ENCODE measurements at regions not wholly inside any gene's neighbourhood (a gene's known extent, or its start where the extent isn't known, plus 50 kb on each side); places are given as distances from the start of the nearest gene placed in this dataset.

GRCh38 chr2:172226244-172227061 lies 123.8 kb upstream of the DLX2 start:
- Mint-ChIP-seq H3K4me1 (peaks cover 52% of the 10 kb centered on the region), H3K27ac (no peak overlapping the region), H3K27me3 (peaks cover 4% of the 10 kb centered on the region), H3K36me3 (ENCODE audit: low read depth) (peaks cover 3% of the 10 kb centered on the region), H3K4me3 (no peak overlapping the region), H3K9me3 (no peaks in the 10 kb centered on the region)
- ChIA-PET CTCF (interaction anchor here (1.0 to 3.1 kb wide), 2 partner anchors 11 to 235 kb away, joined by 3 to 15 read pairs; no protein-coding TSS in a partner anchor), POLR2A (no interaction called here)
- peak; percentile 45 for DNase-seq

DNA sequence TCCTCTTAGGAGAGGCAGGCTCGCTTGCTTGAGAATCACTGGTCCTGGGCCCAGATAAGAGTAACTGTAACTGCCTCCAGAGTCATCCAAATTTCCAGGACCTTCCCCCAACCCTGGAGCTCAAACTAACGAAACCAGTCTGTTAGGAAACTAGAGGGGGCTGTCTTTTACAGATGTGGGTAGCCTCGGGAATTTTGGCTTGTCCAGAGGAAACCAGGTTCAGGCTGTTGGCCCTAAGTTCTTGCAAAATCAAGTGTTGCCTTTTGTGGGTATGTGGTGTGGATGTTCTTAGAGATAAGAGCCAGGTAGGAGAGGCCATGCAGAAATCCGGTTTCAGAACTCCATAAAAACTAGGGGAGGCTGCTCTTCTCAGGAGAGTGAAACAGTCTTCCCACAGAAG lies 125.0 kb upstream of the DLX2 start:
- no peak for DNase-seq
- H3K27me3 Mint-ChIP-seq, result peaks cover 10% of the 10 kb centered on the region
- H3K4me3 Mint-ChIP-seq, result no peak overlapping the region
- ChIA-PET POLR2A (no interaction called here), CTCF (interaction anchor here (1.1 to 3.1 kb wide), 2 partner anchors 10 to 234 kb away, joined by 3 to 15 read pairs; no protein-coding TSS in a partner anchor)
- no peak overlapping the region for H3K27ac Mint-ChIP-seq
- H3K4me1 Mint-ChIP-seq, result peaks cover 50% of the 10 kb centered on the region
- H3K36me3 Mint-ChIP-seq (ENCODE audit: low read depth), result peaks cover 3% of the 10 kb centered on the region
- H3K9me3 Mint-ChIP-seq, result no peaks in the 10 kb centered on the region

DNA sequence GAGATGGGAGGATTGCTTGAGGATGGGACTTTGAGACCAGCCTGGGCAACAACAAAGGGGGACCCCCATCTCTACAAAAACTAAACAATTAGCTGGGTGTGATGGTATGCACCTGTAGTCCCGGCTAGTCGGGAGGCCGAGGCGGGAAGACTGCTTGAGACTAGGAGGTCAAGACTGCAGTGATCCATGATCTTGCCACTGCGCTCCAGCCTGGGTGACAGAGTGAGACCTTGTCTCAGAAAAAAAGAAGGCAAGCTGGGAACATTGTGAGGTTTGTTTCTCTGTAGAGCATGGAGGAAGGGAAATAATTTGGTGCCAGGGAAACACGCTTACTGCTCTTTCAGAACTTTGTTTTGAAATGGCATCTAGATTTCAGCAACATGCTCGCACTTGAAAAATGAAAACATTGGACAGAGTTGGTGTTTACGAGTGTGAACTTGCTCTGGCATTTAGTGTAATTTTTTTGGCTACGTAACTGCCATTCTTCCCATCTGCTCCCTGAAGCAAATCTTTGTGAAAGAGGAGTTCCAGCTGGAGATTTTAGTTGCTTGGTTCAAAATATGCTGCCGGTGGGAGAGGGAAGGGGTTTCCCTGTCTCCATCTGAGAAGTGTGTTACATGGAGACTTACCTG lies 125.6 kb upstream of the DLX2 start:
- Mint-ChIP-seq H3K36me3 (ENCODE audit: low read depth) (peaks cover 3% of the 10 kb centered on the region), H3K9me3 (no peaks in the 10 kb centered on the region), H3K4me1 (peaks cover 45% of the 10 kb centered on the region), H3K4me3 (no peak overlapping the region), H3K27ac (no peak overlapping the region), H3K27me3 (peaks cover 15% of the 10 kb centered on the region)
- ChIA-PET POLR2A (no interaction called here), CTCF (interaction anchor here (1.1 to 3.1 kb wide), 2 partner anchors 11 to 233 kb away, joined by 3 to 15 read pairs; no protein-coding TSS in a partner anchor)
- no peak for DNase-seq

GRCh38 chr2:172229125-172229524 lies 126.4 kb upstream of the DLX2 start:
- H3K36me3 Mint-ChIP-seq (ENCODE audit: low read depth), result peaks cover 5% of the 10 kb centered on the region
- no peaks in the 10 kb centered on the region for H3K9me3 Mint-ChIP-seq
- CTCF ChIA-PET, result interaction anchor here (0.7 to 1.6 kb wide), 3 partner anchors 12 to 233 kb away, joined by 3 to 5 read pairs (median 3); no protein-coding TSS in a partner anchor
- DNase-seq, result no peak
- POLR2A ChIA-PET, result no interaction called here
- peaks cover 24% of the 10 kb centered on the region for H3K27me3 Mint-ChIP-seq
- H3K27ac Mint-ChIP-seq, result no peak overlapping the region
- H3K4me3 Mint-ChIP-seq, result no peak overlapping the region
- H3K4me1 Mint-ChIP-seq, result peaks cover 41% of the 10 kb centered on the region

GRCh38 chr2:172230332-172230888 lies 127.7 kb upstream of the DLX2 start:
- H3K4me3 Mint-ChIP-seq, result no peak overlapping the region

DNA sequence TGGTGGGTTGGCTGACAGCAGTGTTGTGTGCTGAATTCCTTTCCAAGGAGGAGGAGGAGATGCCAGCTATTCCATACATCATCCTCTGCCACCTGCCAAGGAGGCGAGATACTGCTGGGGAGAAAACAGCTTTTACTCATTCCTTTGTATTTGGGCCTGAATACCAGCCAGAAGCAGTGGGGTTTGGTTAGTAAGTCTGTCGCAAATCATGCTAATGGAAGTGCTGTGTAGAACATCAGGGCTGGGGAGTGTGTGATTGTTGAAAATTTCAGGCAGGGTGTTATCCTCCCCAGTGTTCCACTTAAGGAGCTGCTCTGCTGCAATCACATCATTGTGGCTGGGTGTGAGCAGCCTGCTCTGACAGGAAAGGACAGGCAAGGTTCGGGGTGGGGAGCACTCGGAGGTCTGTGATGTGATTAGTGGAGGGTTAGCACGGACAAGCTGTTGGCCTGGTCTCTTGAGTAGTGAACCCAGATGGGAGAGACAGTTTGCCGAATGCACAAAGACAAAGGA lies 128.2 kb upstream of the DLX2 start:
- peaks cover 44% of the 10 kb centered on the region for H3K4me1 Mint-ChIP-seq
- no peak for DNase-seq
- H3K9me3 Mint-ChIP-seq, result no peaks in the 10 kb centered on the region
- CTCF ChIA-PET, result interaction anchor here (0.9 to 1.6 kb wide), 2 partner anchors 14 to 230 kb away, joined by 3 to 5 read pairs; no protein-coding TSS in a partner anchor
- peaks cover 40% of the 10 kb centered on the region for H3K27me3 Mint-ChIP-seq
- no peak overlapping the region for H3K4me3 Mint-ChIP-seq
- peaks cover 5% of the 10 kb centered on the region for H3K36me3 Mint-ChIP-seq (ENCODE audit: low read depth)
- POLR2A ChIA-PET, result no interaction called here
- no peak overlapping the region for H3K27ac Mint-ChIP-seq

More at GRCh38 chr2:172230332-172230888, 127.7 kb upstream of the DLX2 start:
- no peak for DNase-seq
- CTCF ChIA-PET, result interaction anchor here (0.9 to 1.6 kb wide), 2 partner anchors 13 to 231 kb away, joined by 3 to 5 read pairs; no protein-coding TSS in a partner anchor
- H3K4me1 Mint-ChIP-seq, result peaks cover 45% of the 10 kb centered on the region
- no peak overlapping the region for H3K27ac Mint-ChIP-seq
- POLR2A ChIA-PET, result no interaction called here
- H3K27me3 Mint-ChIP-seq, result peaks cover 37% of the 10 kb centered on the region
- H3K36me3 Mint-ChIP-seq (ENCODE audit: low read depth), result peaks cover 5% of the 10 kb centered on the region
- H3K9me3 Mint-ChIP-seq, result no peaks in the 10 kb centered on the region

- no peak overlapping the region for H3K27ac Mint-ChIP-seq
- DNase-seq, result no peak
- H3K4me1 Mint-ChIP-seq, result peaks cover 40% of the 10 kb centered on the region
- POLR2A ChIA-PET, result no interaction called here
- CTCF ChIA-PET, result no interaction called here
- H3K27me3 Mint-ChIP-seq, result peaks cover 46% of the 10 kb centered on the region
- H3K4me3 Mint-ChIP-seq, result no peak overlapping the region
- H3K36me3 Mint-ChIP-seq (ENCODE audit: low read depth), result peaks cover 5% of the 10 kb centered on the region
- no peaks in the 10 kb centered on the region for H3K9me3 Mint-ChIP-seq
Measured at GRCh38 chr2:172231508-172231907, 128.8 kb upstream of the DLX2 start.

DNA sequence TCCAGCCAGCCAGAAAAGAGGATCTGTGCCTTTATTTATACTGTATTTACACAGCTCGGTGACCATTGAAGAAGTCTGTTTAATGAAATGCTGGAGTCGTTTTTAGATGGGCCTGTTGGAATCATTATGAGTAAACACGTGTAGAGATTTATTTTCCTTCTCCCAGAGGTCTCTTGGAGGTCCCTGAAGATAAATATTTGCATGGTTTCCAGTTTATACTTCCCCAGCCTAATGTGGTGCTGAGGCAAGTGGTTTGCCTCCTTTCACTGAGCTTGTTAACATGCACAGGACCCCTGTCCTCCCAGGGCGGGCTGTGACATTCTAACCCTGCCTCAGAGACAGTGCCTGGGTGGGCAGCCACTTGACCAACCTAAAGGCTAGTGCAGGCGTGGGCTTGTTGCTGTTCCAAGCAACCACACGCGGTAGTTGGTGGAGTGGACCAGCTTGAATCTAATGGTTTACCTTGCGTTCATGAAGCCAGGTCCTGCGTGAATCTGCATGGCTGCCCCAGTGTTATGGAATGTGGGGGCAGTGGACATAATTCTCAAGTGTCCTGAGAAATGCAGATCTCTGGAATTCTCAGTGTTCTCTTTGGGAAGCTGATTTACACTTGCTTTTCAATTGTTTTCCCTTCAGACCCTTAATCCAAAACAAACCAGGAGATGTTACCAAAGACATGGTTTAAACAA lies 130.2 kb upstream of the DLX2 start:
- peaks cover 5% of the 10 kb centered on the region for H3K36me3 Mint-ChIP-seq (ENCODE audit: low read depth)
- ChIA-PET POLR2A (no interaction called here), CTCF (no interaction called here)
- H3K27me3 Mint-ChIP-seq, result peaks cover 57% of the 10 kb centered on the region
- no peak overlapping the region for H3K4me3 Mint-ChIP-seq
- H3K9me3 Mint-ChIP-seq, result no peaks in the 10 kb centered on the region
- no peak for DNase-seq
- peaks cover 39% of the 10 kb centered on the region for H3K4me1 Mint-ChIP-seq
- H3K27ac Mint-ChIP-seq, result no peak overlapping the region

DNA sequence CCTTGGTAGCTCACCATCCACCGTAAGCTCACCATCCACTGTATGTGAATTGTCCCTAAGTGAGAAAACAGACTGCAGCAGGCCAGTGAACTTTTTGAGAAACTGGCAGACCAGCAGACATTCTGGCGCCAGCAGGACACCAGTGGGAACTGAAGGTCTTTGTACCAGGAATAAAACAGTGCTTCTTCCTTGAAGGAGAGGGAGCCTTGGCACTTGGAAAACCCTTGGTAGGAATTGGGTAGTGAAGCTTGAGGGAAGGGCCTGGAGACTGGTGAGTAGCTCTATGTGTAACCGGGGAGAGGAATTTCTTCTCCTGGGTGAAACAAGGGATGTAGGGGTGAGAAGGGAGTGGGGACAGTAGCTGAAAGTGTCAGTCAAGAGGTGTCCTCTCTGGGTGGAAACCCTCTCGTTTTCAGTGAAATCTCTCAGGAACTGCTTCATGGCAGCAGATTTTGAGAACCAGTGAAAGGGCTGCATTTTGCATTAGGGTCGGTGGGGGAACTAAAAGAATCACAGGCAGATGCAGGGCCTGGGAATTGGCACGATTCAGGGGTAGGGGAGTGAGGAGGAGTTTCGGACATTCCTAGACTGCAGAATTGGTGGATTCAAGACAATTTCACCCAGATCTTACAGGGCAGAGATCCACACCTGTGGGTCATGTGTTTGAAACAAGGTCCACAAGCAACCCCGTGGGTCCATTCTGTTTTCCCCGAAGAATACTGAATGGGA lies 131.5 kb upstream of the DLX2 start:
- peaks cover 5% of the 10 kb centered on the region for H3K36me3 Mint-ChIP-seq (ENCODE audit: low read depth)
- H3K27me3 Mint-ChIP-seq, result peaks cover 64% of the 10 kb centered on the region
- peaks cover 26% of the 10 kb centered on the region for H3K4me1 Mint-ChIP-seq
- no peaks in the 10 kb centered on the region for H3K9me3 Mint-ChIP-seq
- H3K4me3 Mint-ChIP-seq, result peak overlapping the region; percentile 62
- H3K27ac Mint-ChIP-seq, result no peak overlapping the region
- no peak for DNase-seq
- POLR2A ChIA-PET, result no interaction called here
- CTCF ChIA-PET, result no interaction called here

DNA sequence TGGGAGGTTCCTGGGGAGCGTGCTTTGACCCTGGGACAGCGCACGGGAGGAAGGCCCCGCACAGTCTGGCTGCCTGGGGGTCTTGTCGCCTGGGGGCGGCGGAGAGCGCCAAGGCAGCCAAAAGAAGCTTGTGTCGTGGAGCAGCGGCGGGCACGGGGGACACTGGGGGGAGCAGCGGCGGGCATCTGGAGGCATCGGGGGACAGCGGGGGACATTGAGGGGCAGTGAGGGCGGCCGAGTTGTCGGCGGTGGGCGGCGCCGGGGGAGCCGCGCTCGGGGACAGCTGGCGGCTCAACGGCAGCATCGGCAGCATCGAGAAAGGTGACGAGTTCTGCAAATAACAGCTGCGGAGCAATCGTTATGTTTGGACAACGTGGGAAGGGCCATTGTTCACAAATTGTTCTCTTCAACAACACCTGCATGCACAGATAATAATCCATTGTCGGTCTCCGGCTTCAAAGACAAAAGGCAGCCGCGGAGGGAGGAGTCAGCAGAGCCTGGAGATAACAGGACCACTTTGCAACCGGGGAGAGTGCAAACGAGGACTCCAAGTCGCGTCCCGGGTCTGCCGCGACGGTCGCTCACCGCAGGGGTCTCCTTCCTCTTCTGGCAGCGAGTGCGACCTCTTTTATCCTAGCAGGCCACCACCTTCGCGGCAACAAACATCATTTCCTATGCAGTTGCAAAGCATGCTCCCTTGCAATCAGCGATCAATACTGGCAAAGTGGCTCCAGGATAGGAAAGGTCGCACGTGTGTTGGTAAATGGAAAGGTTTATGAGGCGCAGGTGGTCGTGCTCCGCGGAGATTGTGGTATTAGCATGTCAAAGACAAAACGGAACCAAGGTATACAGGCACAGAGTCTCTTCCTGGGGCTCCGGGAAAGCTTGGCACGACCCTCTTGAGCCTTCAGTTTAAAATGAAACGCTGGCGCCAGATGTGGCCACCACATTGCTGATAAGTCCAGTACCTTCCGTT lies 132.3 kb upstream of the DLX2 start:
- peak; percentile 32 for DNase-seq
- H3K27ac Mint-ChIP-seq, result no peak overlapping the region
- H3K4me1 Mint-ChIP-seq, result peaks cover 20% of the 10 kb centered on the region
- peak overlapping the region; percentile 62 for H3K4me3 Mint-ChIP-seq
- H3K36me3 Mint-ChIP-seq (ENCODE audit: low read depth), result peaks cover 5% of the 10 kb centered on the region
- no peaks in the 10 kb centered on the region for H3K9me3 Mint-ChIP-seq
- CTCF ChIA-PET, result interaction anchor here (0.8 kb wide), 1 partner anchor 227 kb away, joined by 3 read pairs; no protein-coding TSS in a partner anchor
- peaks cover 64% of the 10 kb centered on the region for H3K27me3 Mint-ChIP-seq
- POLR2A ChIA-PET, result no interaction called here

DNA sequence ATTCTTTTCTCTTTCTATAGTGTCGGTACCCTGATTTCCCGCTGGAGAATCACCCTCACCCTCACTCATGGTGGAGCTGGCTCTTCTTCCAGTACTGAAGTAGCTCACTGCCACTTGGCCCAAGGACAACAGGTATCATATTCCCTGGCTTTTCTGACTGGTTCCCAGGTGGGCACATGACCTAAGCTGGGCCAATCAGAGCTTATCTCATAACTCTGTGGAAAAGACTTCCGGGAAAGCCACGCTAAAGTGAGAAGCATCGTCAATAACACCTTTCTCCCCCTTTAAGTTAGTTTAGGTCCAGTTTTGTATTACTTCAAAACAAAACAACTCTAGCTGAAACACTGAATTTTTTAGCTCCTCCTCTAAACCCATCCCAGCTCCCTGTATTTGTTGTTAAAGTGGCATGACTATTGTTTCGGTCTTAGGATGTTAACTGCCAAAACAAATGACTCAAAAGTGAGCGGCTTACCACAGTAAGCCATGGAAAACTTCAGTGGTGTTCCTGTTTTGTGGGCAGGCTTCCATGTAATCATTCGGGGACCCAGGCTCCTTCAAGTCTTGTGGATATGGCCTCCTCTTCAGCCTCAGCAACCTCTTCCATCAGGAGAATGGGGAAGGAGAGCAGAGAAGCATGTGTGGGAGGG lies 137.4 kb upstream of the DLX2 start:
- POLR2A ChIA-PET, result no interaction called here
- Mint-ChIP-seq H3K36me3 (ENCODE audit: low read depth) (no peaks in the 10 kb centered on the region), H3K4me1 (peaks cover 6% of the 10 kb centered on the region), H3K27ac (no peak overlapping the region), H3K4me3 (no peak overlapping the region), H3K27me3 (peaks cover 45% of the 10 kb centered on the region), H3K9me3 (no peaks in the 10 kb centered on the region)
- no peak for DNase-seq
- CTCF ChIA-PET, result interaction anchor here (0.7 to 1.1 kb wide), 2 partner anchors 8 to 222 kb away, joined by 3 read pairs; no protein-coding TSS in a partner anchor

Data from activated CD4-positive, alpha-beta memory T cell treated with anti-CD3 and anti-CD28 coated beads, Interleukin-2, amount 10 ng/mL, durations not matched to agents 7 days and 5 days (primary cell).